ENCODE measurements at regions not wholly inside any gene's neighbourhood (a gene's known extent, or its start where the extent isn't known, plus 50 kb on each side); places are given as distances from the start of the nearest gene placed in this dataset.

DNA sequence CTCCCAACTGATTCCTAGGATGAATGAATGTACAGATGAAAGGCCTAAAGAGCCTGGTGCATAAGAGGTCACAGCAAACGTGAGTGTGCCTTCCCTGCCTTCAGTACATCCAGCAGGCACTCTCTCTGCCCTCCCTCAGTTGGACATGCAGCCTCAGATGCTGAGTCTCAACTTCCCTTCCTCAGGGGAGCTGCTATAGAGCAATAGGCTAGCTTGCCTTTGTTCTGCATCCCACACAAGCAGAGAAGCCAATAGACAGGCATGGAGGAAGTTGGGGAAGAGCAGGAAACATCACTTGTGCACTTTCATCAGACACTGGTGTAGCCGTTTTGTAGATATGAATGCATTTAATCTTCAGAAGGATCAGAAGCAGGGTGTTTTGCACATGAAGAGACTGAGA lies 147.5 kb upstream of the THBS1 start:
- no peak overlapping the region for H3K4me3 ChIP-seq
- peaks cover 0 to 50% (median 17%) of the 10 kb centered on the region in 4 donors for H3K4me1 ChIP-seq
- DNase-seq: no peak
- peak overlapping the region; percentile 55 to 71 for H3K27ac ChIP-seq
- no peaks in the 10 kb centered on the region for H3K27me3 ChIP-seq
- H3K36me3 ChIP-seq: no peaks in the 10 kb centered on the region
- intact Hi-C loops (cut with DNase I; ENCODE audit: low total_unique reads): no loop called here
- H3K9me3 ChIP-seq: no peaks in the 10 kb centered on the region
- TF ChIP-seq, protein P1, sequence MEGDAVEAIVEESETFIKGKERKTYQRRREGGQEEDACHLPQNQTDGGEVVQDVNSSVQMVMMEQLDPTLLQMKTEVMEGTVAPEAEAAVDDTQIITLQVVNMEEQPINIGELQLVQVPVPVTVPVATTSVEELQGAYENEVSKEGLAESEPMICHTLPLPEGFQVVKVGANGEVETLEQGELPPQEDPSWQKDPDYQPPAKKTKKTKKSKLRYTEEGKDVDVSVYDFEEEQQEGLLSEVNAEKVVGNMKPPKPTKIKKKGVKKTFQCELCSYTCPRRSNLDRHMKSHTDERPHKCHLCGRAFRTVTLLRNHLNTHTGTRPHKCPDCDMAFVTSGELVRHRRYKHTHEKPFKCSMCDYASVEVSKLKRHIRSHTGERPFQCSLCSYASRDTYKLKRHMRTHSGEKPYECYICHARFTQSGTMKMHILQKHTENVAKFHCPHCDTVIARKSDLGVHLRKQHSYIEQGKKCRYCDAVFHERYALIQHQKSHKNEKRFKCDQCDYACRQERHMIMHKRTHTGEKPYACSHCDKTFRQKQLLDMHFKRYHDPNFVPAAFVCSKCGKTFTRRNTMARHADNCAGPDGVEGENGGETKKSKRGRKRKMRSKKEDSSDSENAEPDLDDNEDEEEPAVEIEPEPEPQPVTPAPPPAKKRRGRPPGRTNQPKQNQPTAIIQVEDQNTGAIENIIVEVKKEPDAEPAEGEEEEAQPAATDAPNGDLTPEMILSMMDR (IDR thresholded peaks at IDR 0.05): no peak

DNA sequence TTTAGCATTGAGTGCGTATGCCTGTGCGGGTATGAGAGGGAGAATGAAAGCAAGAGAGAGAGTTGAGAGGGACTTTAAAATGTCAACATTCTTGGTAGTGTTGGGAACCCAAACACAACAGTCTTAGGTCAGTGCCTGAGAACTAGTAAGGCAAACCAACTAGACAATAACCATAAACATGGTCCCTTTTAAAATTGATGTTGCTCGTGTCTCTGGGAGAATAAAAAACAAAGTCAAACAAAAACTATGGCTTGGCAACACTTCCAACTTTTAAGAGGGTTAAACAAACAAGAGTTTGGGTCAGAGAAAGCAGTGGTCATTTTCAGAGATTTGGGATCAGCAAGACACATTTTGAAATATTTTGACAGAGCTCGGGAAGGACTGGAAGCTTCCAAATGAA lies 146.7 kb upstream of the THBS1 start:
- TF ChIP-seq, protein P1 (IDR thresholded peaks at IDR 0.05): no peak
- Histone ChIP-seq H3K27ac (peak overlapping the region; percentile 55 to 71), H3K36me3 (no peaks in the 10 kb centered on the region), H3K4me1 (peaks cover 0 to 50% (median 17%) of the 10 kb centered on the region in 4 donors), H3K9me3 (no peaks in the 10 kb centered on the region), H3K27me3 (no peaks in the 10 kb centered on the region), H3K4me3 (no peak overlapping the region)
- intact Hi-C loops (cut with DNase I; ENCODE audit: low total_unique reads): no loop called here
- no peak for DNase-seq

DNA sequence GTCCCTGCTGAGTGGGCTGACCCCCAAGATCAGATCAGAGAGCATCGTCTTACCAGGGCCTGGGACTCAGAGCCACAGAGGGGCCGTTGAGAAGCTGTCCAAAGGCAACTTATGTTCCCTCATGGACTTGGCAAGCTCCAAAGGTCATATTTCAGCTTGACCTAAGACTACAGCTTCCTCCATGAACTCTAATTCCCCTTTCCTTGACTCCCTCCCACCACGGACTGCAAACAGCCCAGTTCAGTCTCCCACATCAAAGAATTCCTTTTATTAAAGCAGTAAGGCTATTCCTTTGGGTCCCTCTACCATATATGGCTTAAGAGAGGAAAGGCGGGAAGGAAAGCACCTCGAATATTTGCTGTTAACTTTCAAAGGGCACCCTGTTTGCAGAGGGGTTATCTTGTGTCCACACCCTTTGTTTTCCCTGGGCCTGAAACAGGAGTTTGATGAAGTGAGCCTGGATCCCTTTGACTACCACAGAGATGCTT lies 146.1 kb upstream of the THBS1 start:
- no peaks in the 10 kb centered on the region for H3K9me3 ChIP-seq
- H3K4me1 ChIP-seq: peaks cover 0 to 50% (median 17%) of the 10 kb centered on the region in 4 donors
- no peaks in the 10 kb centered on the region for H3K36me3 ChIP-seq
- H3K27ac ChIP-seq: peak overlapping the region; percentile 55 to 71
- no peak overlapping the region for H3K4me3 ChIP-seq
- intact Hi-C loops (cut with DNase I; ENCODE audit: low total_unique reads): no loop called here
- TF ChIP-seq, protein P1 (IDR thresholded peaks at IDR 0.05): no peak
- H3K27me3 ChIP-seq: no peaks in the 10 kb centered on the region
- DNase-seq: no peak

DNA sequence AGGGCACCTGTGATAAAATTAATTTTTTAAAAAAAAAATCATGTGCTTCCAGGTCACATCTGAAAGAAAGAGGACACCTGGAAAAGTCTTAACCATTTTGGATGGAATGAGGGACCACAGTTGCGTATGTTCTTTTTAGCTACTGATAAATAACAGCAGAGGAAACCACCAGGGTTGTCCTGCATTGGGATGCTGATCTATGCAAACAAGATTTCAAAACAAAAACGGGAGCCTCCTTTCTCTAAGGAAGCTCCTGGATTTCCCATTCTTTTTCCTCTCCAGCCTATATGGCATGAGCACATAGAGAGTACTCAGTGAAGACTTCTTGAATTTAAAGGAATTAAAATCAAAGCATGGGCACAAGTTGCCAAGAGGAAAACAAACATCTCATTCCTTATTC lies 145.6 kb upstream of the THBS1 start:
- no peaks in the 10 kb centered on the region for H3K9me3 ChIP-seq
- TF ChIP-seq, protein P1 (IDR thresholded peaks at IDR 0.05): no peak
- peaks cover 0 to 50% (median 17%) of the 10 kb centered on the region in 4 donors for H3K4me1 ChIP-seq
- no peaks in the 10 kb centered on the region for H3K36me3 ChIP-seq
- no peak overlapping the region for H3K4me3 ChIP-seq
- no peak for DNase-seq
- intact Hi-C loops (cut with DNase I; ENCODE audit: low total_unique reads): no loop called here
- no peaks in the 10 kb centered on the region for H3K27me3 ChIP-seq
- peak overlapping the region in 1 of 2 donors; percentile 55 for H3K27ac ChIP-seq

DNA sequence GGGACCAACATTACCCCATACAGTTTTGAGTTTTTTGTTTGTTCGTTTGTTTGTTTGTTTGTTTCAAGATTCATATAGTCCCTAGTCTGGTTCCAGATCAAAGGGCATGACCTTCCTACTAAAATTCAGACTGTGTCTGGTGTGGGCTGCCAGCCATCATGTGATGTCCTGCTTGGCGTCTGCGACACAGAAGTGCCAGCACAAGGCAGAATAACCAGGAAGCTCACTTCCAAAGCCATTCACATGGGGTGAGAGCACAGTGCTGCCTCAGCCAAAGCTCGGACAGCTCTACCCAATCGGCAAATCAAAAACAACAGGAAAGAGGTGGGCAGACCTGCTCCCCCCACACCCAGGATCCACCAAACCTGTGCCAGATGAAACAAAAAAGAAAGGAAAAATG lies 142.6 kb upstream of the THBS1 start:
- intact Hi-C loops (cut with DNase I; ENCODE audit: low total_unique reads): no loop called here
- no peak overlapping the region for H3K4me3 ChIP-seq
- no peaks in the 10 kb centered on the region for H3K36me3 ChIP-seq
- peaks cover 0 to 35% (median 17%) of the 10 kb centered on the region in 4 donors for H3K4me1 ChIP-seq
- H3K9me3 ChIP-seq: no peaks in the 10 kb centered on the region
- TF ChIP-seq, protein P1 (IDR thresholded peaks at IDR 0.05): no peak
- peak in 1 of 2 donors; percentile 56 for DNase-seq
- no peaks in the 10 kb centered on the region for H3K27me3 ChIP-seq
- no peak overlapping the region for H3K27ac ChIP-seq
